HEK293T (cell line): ENCODE measurements at regions not wholly inside any gene's neighbourhood (a gene's known extent, or its start where the extent isn't known, plus 50 kb on each side); places are given as distances from the start of the nearest gene placed in this dataset.

Experiments
- CTCF ChIA-PET: fragments of 350-600 bp; formaldehyde crosslinking; extraction: SDS; loops from one replicate; lab custom pipeline; 2021; ENCODE audit warnings: antibody characterized with exemption, inconsistent platforms; lab: Yijun Ruan, JAX
- POLR2A ChIA-PET: fragments of 350-600 bp; formaldehyde crosslinking; extraction: SDS; loops from one replicate; lab custom pipeline; 2020; ENCODE audit warnings: antibody characterized with exemption, inconsistent platforms; lab: Yijun Ruan, JAX
- DNase-seq: peaks from one replicate; pipeline ENCODE4 v3.0.0; 2012; ENCODE audit warnings: mixed read lengths; ENCODE audit errors: extremely low spot score
- ARNT ChIP-seq: fragments of 450-650 bp; IDR thresholded peaks from 2 replicates; pipeline ENCODE4 v1.6.1; 2017; ENCODE audit warnings: mild to moderate bottlenecking
- BHLHE40 ChIP-seq: fragments of 450-650 bp; IDR thresholded peaks from 2 replicates; pipeline ENCODE4 v1.6.1; 2016; ENCODE audit warnings: mild to moderate bottlenecking, moderate library complexity, borderline replicate concordance
- CTBP1 ChIP-seq: fragments of 450-650 bp; IDR thresholded peaks from 2 replicates; pipeline ENCODE4 v1.6.1; 2016; ENCODE audit warnings: borderline replicate concordance
- ELF4 ChIP-seq: fragments of 450-650 bp; IDR thresholded peaks from 2 replicates; pipeline ENCODE4 v1.6.1; 2017; ENCODE audit warnings: antibody characterized with exemption
- FOXA1 ChIP-seq: fragments of 450-650 bp; IDR thresholded peaks from 2 replicates; pipeline ENCODE4 v1.6.1; 2016; ENCODE audit warnings: mild to moderate bottlenecking
- FOXK2 ChIP-seq: fragments of 450-650 bp; IDR thresholded peaks from 2 replicates; pipeline ENCODE4 v1.6.1; 2016; ENCODE audit warnings: mild to moderate bottlenecking
- FOXM1 ChIP-seq: fragments of 450-650 bp; IDR thresholded peaks from 2 replicates; pipeline ENCODE4 v1.6.1; 2017; ENCODE audit warnings: mild to moderate bottlenecking, borderline replicate concordance
- HDGF ChIP-seq: fragments of 450-650 bp; IDR thresholded peaks from 2 replicates; pipeline ENCODE4 v1.6.1; 2017; ENCODE audit warnings: antibody characterized with exemption, borderline replicate concordance
- L3MBTL2 ChIP-seq: fragments of 450-650 bp; conservative IDR thresholded peaks from 2 replicates; pipeline ENCODE4 v1.6.1; 2016; ENCODE audit warnings: mild to moderate bottlenecking
- LEF1 ChIP-seq: fragments of 450-650 bp; IDR thresholded peaks from 2 replicates; pipeline ENCODE4 v1.6.1; 2017; ENCODE audit warnings: mild to moderate bottlenecking, borderline replicate concordance
- NFRKB ChIP-seq: fragments of 450-650 bp; IDR thresholded peaks from 2 replicates; pipeline ENCODE4 v1.6.1; 2016; ENCODE audit warnings: mild to moderate bottlenecking, moderate library complexity
- PKNOX1 ChIP-seq: fragments of 450-650 bp; IDR thresholded peaks from 2 replicates; pipeline ENCODE4 v1.6.1; 2016
- SP1 ChIP-seq: fragments of 450-650 bp; IDR thresholded peaks from 2 replicates; pipeline ENCODE4 v1.6.1; 2017
- SUZ12 ChIP-seq: fragments of 450-650 bp; IDR thresholded peaks from 2 replicates; pipeline ENCODE4 v1.6.1; 2016; ENCODE audit warnings: mild to moderate bottlenecking
- TARDBP ChIP-seq: fragments of 450-650 bp; IDR thresholded peaks from 2 replicates; pipeline ENCODE4 v1.6.1; 2016
- ZNF384 ChIP-seq: fragments of 450-650 bp; IDR thresholded peaks from 2 replicates; pipeline ENCODE4 v1.6.1; 2016

GRCh38 chr2:18649502-18650135, 60.2 kb upstream of the NT5C1B start:
- CTCF ChIA-PET = no interaction called here
- no peak for DNase-seq
- POLR2A ChIA-PET = no interaction called here
- no peak for TF ChIP-seq NFRKB

DNA sequence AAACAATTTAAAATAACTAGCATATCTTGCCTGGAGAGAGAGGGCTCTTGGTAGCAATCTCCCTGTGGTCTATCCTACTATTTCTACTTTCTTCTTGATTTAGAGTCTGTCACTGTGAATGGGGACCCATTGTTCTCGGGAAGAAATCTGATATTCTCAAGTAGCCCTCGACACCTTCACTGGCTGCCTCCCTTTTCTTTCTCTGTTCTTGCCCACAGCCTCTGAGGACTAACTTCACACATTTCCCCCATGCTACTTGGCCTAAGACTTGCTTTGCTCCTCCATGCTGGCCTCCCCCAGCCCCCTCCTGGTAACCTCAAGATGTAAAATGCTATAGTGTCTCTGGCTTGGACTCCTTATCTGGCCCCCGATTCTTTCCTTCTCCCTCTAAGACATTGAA, 58.8 kb upstream of the NT5C1B start:
- DNase-seq = no peak
- ChIA-PET CTCF (no interaction called here), POLR2A (no interaction called here)
- TF ChIP-seq ELF4 (no peak), LEF1 (no peak), BHLHE40 (no peak), ARNT (no peak), FOXA1 (no peak), SP1 (no peak)

DNA sequence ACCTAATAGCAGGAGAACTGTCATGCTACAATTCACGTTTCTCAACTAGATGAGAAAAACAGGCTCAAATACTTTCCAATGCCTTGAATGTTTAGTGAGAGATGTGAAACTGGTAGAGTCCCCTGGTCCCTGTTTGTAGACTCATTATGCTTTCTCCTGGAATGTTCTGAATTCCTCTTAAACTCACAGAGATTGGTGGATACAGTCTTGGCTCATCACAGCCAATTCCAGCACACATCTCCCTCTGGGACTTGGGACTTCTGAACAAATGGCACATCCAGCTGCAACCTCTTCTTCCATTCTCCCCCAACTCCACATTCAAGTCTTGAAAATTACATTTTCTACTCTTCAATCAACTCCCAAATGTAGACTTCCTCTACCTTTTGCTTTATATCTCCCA, 58.4 kb upstream of the NT5C1B start:
- ChIA-PET CTCF (no interaction called here), POLR2A (no interaction called here)
- no peak for DNase-seq
- TF ChIP-seq HDGF (no peak), L3MBTL2 (no peak), BHLHE40 (no peak)

DNA sequence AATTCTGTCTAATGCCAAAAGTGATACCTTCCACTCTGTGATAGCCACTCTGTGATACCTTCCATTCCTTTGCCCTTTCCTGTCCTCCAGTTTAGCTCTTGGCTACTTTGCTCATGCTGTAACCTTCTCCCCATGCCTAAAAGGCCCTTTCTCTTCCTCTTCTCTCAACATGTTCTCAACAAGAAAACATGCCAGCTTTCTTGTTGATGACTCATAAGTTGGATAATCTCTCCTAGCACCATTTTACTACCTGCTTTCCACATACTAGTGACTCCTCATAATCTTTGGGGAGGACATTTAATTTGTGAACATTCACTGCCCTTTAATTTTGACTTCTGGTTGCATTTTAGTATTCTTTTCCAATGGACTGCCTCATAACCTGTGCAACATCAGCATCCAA, 55.9 kb upstream of the NT5C1B start:
- no peak for TF ChIP-seq LEF1
- TF ChIP-seq ZNF384 = no peak
- no peak for TF ChIP-seq SP1
- TF ChIP-seq L3MBTL2 = no peak
- TF ChIP-seq BHLHE40 = no peak
- TF ChIP-seq ARNT = no peak
- no peak for TF ChIP-seq TARDBP
- TF ChIP-seq SUZ12 = no peak
- TF ChIP-seq ELF4 = no peak
- TF ChIP-seq CTBP1 = no peak
- CTCF ChIA-PET = interaction anchor here (0.6 kb wide), 1 partner anchor 156 kb away, joined by 3 read pairs; no protein-coding TSS in a partner anchor
- no peak for DNase-seq
- POLR2A ChIA-PET = no interaction called here

GRCh38 chr2:18644115-18644462, 54.7 kb upstream of the NT5C1B start:
- no peak for DNase-seq
- CTCF ChIA-PET = no interaction called here
- TF ChIP-seq FOXK2 (no peak), FOXA1 (no peak), HDGF (no peak), ZNF384 (no peak), PKNOX1 (no peak), TARDBP (no peak), FOXM1 (no peak)
- POLR2A ChIA-PET = no interaction called here

GRCh38 chr2:18643326-18644114, 54.2 kb upstream of the NT5C1B start:
- ChIA-PET CTCF (no interaction called here), POLR2A (no interaction called here)
- DNase-seq = no peak
- TF ChIP-seq TARDBP (no peak), ARNT (no peak), BHLHE40 (no peak), ELF4 (no peak), SUZ12 (no peak), FOXA1 (no peak), CTBP1 (no peak), NFRKB (no peak), FOXK2 (no peak), L3MBTL2 (no peak), LEF1 (no peak), ZNF384 (no peak)

GRCh38 chr2:18641823-18642222, 52.5 kb upstream of the NT5C1B start:
- DNase-seq = no peak
- ChIA-PET POLR2A (no interaction called here), CTCF (no interaction called here)
- TF ChIP-seq ARNT = no peak
- no peak for TF ChIP-seq HDGF
- TF ChIP-seq FOXK2 = no peak
- TF ChIP-seq ELF4 = no peak
- TF ChIP-seq L3MBTL2 = no peak
- TF ChIP-seq FOXM1 = no peak
- TF ChIP-seq LEF1 = no peak
- TF ChIP-seq BHLHE40 = no peak
- no peak for TF ChIP-seq CTBP1
- TF ChIP-seq PKNOX1 = no peak
- TF ChIP-seq SP1 = no peak
- TF ChIP-seq FOXA1 = no peak
- no peak for TF ChIP-seq ZNF384
- TF ChIP-seq NFRKB = no peak
- TF ChIP-seq SUZ12 = no peak
- no peak for TF ChIP-seq TARDBP
